ENCODE measurements at regions not wholly inside any gene's neighbourhood (a gene's known extent, or its start where the extent isn't known, plus 50 kb on each side); places are given as distances from the start of the nearest gene placed in this dataset.

DNA sequence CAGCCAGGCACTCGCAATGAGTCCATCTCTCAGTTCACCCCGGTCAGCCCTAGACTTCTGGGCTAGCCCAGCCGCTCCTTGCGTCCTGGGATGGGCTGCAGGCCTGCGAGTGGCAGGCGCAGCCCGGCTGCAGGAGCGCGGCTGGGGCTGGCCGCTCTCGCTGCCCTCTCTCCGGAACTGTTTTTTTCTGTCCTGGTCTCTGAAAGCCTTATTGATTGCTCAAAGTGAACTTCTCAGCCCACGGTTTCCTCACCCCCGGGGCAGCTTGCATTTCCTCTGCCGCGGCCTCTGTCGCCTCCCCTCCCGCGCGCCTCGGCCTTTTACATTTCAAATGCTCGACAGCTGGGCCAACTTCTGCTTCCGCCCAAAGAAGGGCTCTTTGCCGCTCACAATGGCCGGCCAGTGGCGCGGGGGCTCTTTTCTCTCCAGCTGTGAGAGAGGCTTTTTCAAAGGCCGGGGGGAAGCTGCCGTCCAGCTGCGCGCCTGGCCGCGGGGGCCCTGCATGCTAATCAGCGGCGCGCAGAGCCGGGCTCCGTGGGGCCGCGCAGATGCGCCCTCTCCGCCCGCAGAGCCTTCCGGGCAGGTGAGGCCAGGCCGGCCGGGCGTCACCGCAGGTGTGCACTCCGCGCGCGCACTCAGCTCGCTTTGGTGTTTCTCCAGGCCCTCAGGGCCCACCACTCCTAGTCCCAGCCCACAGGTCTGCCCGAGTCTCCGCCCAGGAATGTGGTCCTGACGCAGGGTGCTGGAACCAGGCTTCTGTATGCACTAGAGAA is 513.8 kb downstream of the RNF144A start:
- Mint-ChIP-seq H3K4me1 (peaks cover 30% of the 10 kb centered on the region), H3K9me3 (peaks cover 29% of the 10 kb centered on the region), H3K4me3 (peak overlapping the region; percentile 57), H3K27ac (no peak overlapping the region), H3K36me3 (peaks cover 10% of the 10 kb centered on the region), H3K27me3 (ENCODE audit: insufficient read depth, low read depth) (peaks cover 4% of the 10 kb centered on the region)
- peak; percentile 64 for DNase-seq (ENCODE audit: low spot score)
- Histone ChIP-seq H3K36me3 (no peaks in the 10 kb centered on the region), H3K4me2 (peak overlapping the region; percentile 75), H3K27me3 (peaks cover 14% of the 10 kb centered on the region), H3K9ac (no peak overlapping the region), H3K9me3 (ENCODE audit: low read depth) (no peaks in the 10 kb centered on the region), H3K79me2 (ENCODE audit: low read depth) (no peaks in the 10 kb centered on the region), H3K4me3 (peak overlapping the region; percentile 40), H3K4me1 (peaks cover 11% of the 10 kb centered on the region), H3K27ac (no peak overlapping the region), H3F3A (ENCODE audit: low read depth) (peaks cover 20% of the 10 kb centered on the region), H2AFZ (replicated peaks) (peak overlapping the region; percentile 84), H4K20me1 (ENCODE audit: low read depth) (no peaks in the 10 kb centered on the region)
- TF ChIP-seq, protein P1, sequence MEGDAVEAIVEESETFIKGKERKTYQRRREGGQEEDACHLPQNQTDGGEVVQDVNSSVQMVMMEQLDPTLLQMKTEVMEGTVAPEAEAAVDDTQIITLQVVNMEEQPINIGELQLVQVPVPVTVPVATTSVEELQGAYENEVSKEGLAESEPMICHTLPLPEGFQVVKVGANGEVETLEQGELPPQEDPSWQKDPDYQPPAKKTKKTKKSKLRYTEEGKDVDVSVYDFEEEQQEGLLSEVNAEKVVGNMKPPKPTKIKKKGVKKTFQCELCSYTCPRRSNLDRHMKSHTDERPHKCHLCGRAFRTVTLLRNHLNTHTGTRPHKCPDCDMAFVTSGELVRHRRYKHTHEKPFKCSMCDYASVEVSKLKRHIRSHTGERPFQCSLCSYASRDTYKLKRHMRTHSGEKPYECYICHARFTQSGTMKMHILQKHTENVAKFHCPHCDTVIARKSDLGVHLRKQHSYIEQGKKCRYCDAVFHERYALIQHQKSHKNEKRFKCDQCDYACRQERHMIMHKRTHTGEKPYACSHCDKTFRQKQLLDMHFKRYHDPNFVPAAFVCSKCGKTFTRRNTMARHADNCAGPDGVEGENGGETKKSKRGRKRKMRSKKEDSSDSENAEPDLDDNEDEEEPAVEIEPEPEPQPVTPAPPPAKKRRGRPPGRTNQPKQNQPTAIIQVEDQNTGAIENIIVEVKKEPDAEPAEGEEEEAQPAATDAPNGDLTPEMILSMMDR (IDR thresholded peaks at IDR 0.05) = no peak
- peak; percentile 41 for TF ChIP-seq EZH2 (IDR thresholded peaks at IDR 0.05)

DNA sequence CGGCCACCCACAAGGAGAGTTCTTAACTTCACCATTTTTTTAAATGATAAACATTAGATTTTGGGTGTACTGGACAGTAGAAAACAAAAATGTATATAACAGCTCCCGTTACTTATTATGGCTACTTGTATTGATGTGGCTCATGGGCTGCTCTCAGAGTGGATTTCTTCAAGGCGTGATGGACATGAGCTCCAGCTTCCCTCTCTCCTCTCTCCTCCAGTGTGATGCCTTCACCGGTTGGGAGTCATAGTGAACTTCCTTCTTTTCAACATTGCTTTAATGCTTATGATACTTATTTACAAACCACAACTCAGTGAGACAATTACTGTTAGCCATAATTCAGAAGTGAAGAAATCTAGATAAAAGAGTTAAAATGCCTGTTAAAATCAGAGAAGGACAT is 515.2 kb downstream of the RNF144A start:
- Histone ChIP-seq H3K9me3 (ENCODE audit: low read depth) (no peaks in the 10 kb centered on the region), H3K4me1 (peaks cover 11% of the 10 kb centered on the region), H3K4me3 (no peak overlapping the region), H2AFZ (replicated peaks) (no peak overlapping the region), H3K36me3 (no peaks in the 10 kb centered on the region), H3F3A (ENCODE audit: low read depth) (peaks cover 20% of the 10 kb centered on the region), H3K4me2 (no peak overlapping the region), H4K20me1 (ENCODE audit: low read depth) (no peaks in the 10 kb centered on the region), H3K9ac (no peak overlapping the region), H3K27ac (no peak overlapping the region), H3K79me2 (ENCODE audit: low read depth) (no peaks in the 10 kb centered on the region), H3K27me3 (peaks cover 14% of the 10 kb centered on the region)
- Mint-ChIP-seq H3K4me1 (peaks cover 26% of the 10 kb centered on the region), H3K36me3 (peaks cover 10% of the 10 kb centered on the region), H3K4me3 (no peak overlapping the region), H3K9me3 (peaks cover 34% of the 10 kb centered on the region), H3K27me3 (ENCODE audit: insufficient read depth, low read depth) (peaks cover 2% of the 10 kb centered on the region), H3K27ac (no peak overlapping the region)
- no peak for DNase-seq (ENCODE audit: low spot score)
- TF ChIP-seq EZH2phosphoT487 (IDR thresholded peaks at IDR 0.05) = no peak
- TF ChIP-seq, protein P1 (IDR thresholded peaks at IDR 0.05) = no peak
- no peak for TF ChIP-seq EZH2 (IDR thresholded peaks at IDR 0.05)

- Mint-ChIP-seq H3K9me3 (peaks cover 34% of the 10 kb centered on the region), H3K27ac (no peak overlapping the region), H3K4me1 (peaks cover 2% of the 10 kb centered on the region), H3K4me3 (no peak overlapping the region), H3K36me3 (peaks cover 10% of the 10 kb centered on the region), H3K27me3 (ENCODE audit: insufficient read depth, low read depth) (peaks cover 2% of the 10 kb centered on the region)
- TF ChIP-seq EZH2 (IDR thresholded peaks at IDR 0.05) (no peak), EZH2phosphoT487 (IDR thresholded peaks at IDR 0.05) (no peak)
- TF ChIP-seq, protein P1 (IDR thresholded peaks at IDR 0.05) = no peak
- no peak overlapping the region for H3K9ac ChIP-seq
- no peak overlapping the region for H3K27ac ChIP-seq
- no peaks in the 10 kb centered on the region for H4K20me1 ChIP-seq (ENCODE audit: low read depth)
- peaks cover 7% of the 10 kb centered on the region for H3F3A ChIP-seq (ENCODE audit: low read depth)
- no peaks in the 10 kb centered on the region for H3K79me2 ChIP-seq (ENCODE audit: low read depth)
- no peaks in the 10 kb centered on the region for H3K9me3 ChIP-seq (ENCODE audit: low read depth)
- H2AFZ ChIP-seq (replicated peaks) = no peak overlapping the region
- H3K4me2 ChIP-seq = no peak overlapping the region
- H3K4me1 ChIP-seq = no peaks in the 10 kb centered on the region
- H3K4me3 ChIP-seq = no peak overlapping the region
- H3K27me3 ChIP-seq = no peaks in the 10 kb centered on the region
- H3K36me3 ChIP-seq = no peaks in the 10 kb centered on the region
- no peak for DNase-seq (ENCODE audit: low spot score)
Observed at GRCh38 chr2:7436096-7436906, 519.1 kb downstream of the RNF144A start.
